HEK293 (cell line): ENCODE measurements at regions not wholly inside any gene's neighbourhood (a gene's known extent, or its start where the extent isn't known, plus 50 kb on each side); places are given as distances from the start of the nearest gene placed in this dataset.

Experiments
- EGR2 ChIP-seq: fragments of 450-650 bp; formaldehyde crosslinking; IDR thresholded peaks from 2 replicates; pipeline ENCODE4 v1.5.1; 2016; ENCODE audit warnings: low read depth, missing biosample characterization, missing genetic modification characterization
- YY1 ChIP-seq: fragments of 450-650 bp; formaldehyde crosslinking; IDR thresholded peaks from 2 replicates; pipeline ENCODE4 v1.5.1; 2018; ENCODE audit warnings: missing biosample characterization, missing genetic modification characterization
- ZBTB7A ChIP-seq: fragments of 450-650 bp; formaldehyde crosslinking; IDR thresholded peaks from 2 replicates; pipeline ENCODE4 v1.5.1; 2016; ENCODE audit warnings: low read depth, missing biosample characterization, missing genetic modification characterization
- ZNF146 ChIP-seq: fragments of 450-650 bp; formaldehyde crosslinking; IDR thresholded peaks from 2 replicates; pipeline ENCODE4 v1.5.1; 2016; ENCODE audit warnings: missing biosample characterization, missing genetic modification characterization
- ZNF214 ChIP-seq: fragments of 450-650 bp; formaldehyde crosslinking; IDR thresholded peaks from 2 replicates; pipeline ENCODE4 v1.5.1; 2017; ENCODE audit warnings: missing biosample characterization, mild to moderate bottlenecking, missing genetic modification characterization, borderline replicate concordance
- ZNF24 ChIP-seq: fragments of 450-650 bp; formaldehyde crosslinking; IDR thresholded peaks from 2 replicates; pipeline ENCODE4 v1.5.1; 2016; ENCODE audit warnings: missing biosample characterization, missing genetic modification characterization
- TF ChIP-seq, protein P1 (sequence below): fragments of 450-650 bp; IDR thresholded peaks from 2 replicates; pipeline ENCODE4 v1.5.1; 2018; ENCODE audit warnings: missing biosample characterization, mild to moderate bottlenecking, missing genetic modification characterization
- TF ChIP-seq, protein P2 (sequence below): fragments of 450-650 bp; formaldehyde crosslinking; IDR thresholded peaks from 2 replicates; pipeline ENCODE4 v1.5.1; 2016; ENCODE audit warnings: missing biosample characterization, missing genetic modification characterization
- TF ChIP-seq, protein P3 (sequence below): fragments of 450-650 bp; formaldehyde crosslinking; IDR thresholded peaks from 2 replicates; pipeline ENCODE4 v1.5.1; 2016; ENCODE audit warnings: missing biosample characterization, missing genetic modification characterization
- TF ChIP-seq, protein P4 (sequence below): fragments of 450-650 bp; formaldehyde crosslinking; IDR thresholded peaks from 2 replicates; pipeline ENCODE4 v1.5.1; 2016; ENCODE audit warnings: missing biosample characterization, missing genetic modification characterization

GRCh38 chr3:147744967-147745366, 335.8 kb downstream of the ZIC1 start:
- TF ChIP-seq ZNF24 (no peak), EGR2 (tag by site-specific recombination) (no peak), YY1 (no peak), ZBTB7A (tag by site-specific recombination) (no peak), ZNF214 (tag by site-specific recombination) (no peak), ZNF146 (no peak)
- TF ChIP-seq, protein P1, sequence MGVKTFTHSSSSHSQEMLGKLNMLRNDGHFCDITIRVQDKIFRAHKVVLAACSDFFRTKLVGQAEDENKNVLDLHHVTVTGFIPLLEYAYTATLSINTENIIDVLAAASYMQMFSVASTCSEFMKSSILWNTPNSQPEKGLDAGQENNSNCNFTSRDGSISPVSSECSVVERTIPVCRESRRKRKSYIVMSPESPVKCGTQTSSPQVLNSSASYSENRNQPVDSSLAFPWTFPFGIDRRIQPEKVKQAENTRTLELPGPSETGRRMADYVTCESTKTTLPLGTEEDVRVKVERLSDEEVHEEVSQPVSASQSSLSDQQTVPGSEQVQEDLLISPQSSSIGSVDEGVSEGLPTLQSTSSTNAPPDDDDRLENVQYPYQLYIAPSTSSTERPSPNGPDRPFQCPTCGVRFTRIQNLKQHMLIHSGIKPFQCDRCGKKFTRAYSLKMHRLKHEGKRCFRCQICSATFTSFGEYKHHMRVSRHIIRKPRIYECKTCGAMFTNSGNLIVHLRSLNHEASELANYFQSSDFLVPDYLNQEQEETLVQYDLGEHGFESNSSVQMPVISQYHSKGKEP, result no peak
- TF ChIP-seq, protein P2, sequence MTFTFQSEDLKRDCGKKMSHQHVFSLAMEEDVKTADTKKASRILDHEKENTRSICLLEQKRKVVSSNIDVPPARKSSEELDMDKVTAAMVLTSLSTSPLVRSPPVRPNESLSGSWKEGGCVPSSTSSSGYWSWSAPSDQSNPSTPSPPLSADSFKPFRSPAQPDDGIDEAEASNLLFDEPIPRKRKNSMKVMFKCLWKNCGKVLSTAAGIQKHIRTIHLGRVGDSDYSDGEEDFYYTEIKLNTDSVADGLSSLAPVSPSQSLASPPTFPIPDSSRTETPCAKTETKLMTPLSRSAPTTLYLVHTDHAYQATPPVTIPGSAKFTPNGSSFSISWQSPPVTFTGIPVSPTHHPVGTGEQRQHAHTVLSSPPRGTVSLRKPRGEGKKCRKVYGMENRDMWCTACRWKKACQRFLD (tag by site-specific recombination), result no peak
- TF ChIP-seq, protein P3, sequence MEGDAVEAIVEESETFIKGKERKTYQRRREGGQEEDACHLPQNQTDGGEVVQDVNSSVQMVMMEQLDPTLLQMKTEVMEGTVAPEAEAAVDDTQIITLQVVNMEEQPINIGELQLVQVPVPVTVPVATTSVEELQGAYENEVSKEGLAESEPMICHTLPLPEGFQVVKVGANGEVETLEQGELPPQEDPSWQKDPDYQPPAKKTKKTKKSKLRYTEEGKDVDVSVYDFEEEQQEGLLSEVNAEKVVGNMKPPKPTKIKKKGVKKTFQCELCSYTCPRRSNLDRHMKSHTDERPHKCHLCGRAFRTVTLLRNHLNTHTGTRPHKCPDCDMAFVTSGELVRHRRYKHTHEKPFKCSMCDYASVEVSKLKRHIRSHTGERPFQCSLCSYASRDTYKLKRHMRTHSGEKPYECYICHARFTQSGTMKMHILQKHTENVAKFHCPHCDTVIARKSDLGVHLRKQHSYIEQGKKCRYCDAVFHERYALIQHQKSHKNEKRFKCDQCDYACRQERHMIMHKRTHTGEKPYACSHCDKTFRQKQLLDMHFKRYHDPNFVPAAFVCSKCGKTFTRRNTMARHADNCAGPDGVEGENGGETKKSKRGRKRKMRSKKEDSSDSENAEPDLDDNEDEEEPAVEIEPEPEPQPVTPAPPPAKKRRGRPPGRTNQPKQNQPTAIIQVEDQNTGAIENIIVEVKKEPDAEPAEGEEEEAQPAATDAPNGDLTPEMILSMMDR (tag by site-specific recombination), result no peak
- TF ChIP-seq, protein P4, sequence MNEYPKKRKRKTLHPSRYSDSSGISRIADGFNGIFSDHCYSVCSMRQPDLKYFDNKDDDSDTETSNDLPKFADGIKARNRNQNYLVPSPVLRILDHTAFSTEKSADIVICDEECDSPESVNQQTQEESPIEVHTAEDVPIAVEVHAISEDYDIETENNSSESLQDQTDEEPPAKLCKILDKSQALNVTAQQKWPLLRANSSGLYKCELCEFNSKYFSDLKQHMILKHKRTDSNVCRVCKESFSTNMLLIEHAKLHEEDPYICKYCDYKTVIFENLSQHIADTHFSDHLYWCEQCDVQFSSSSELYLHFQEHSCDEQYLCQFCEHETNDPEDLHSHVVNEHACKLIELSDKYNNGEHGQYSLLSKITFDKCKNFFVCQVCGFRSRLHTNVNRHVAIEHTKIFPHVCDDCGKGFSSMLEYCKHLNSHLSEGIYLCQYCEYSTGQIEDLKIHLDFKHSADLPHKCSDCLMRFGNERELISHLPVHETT (tag by site-specific recombination), result no peak
